ENCODE measurements at regions not wholly inside any gene's neighbourhood (a gene's known extent, or its start where the extent isn't known, plus 50 kb on each side); places are given as distances from the start of the nearest gene placed in this dataset.

- intact Hi-C loops (cut with DNase I) = no loop called here
- H3K4me1 ChIP-seq = peaks cover 0 to 7% (median 0%) of the 10 kb centered on the region in 4 donors
- H3K27me3 ChIP-seq = no peaks in the 10 kb centered on the region
- TF ChIP-seq POLR2A (IDR thresholded peaks at IDR 0.05) (no peak), CTCF (IDR thresholded peaks at IDR 0.05) (no peak)
- H3K9me3 ChIP-seq = no peaks in the 10 kb centered on the region
- H3K4me3 ChIP-seq = no peak overlapping the region
- H3K27ac ChIP-seq = no peak overlapping the region
- ATAC-seq (no peak), DNase-seq (no peak)
- H3K36me3 ChIP-seq = no peaks in the 10 kb centered on the region
- whole genome bisulfite sequencing (ENCODE audit: insufficient coverage, low coverage, low lambda C conversion rate, missing lambda C conversion rate) = 28% methylated on average over 3 of the region's 3 CpGs
These were observed 190.3 kb upstream of the IRX6 start for GRCh38 chr16:55133654-55134053.

- no peak overlapping the region for H3K27ac ChIP-seq
- H3K36me3 ChIP-seq = no peaks in the 10 kb centered on the region
- no peaks in the 10 kb centered on the region for H3K9me3 ChIP-seq
- WGBS (ENCODE audit: insufficient coverage, low coverage, low lambda C conversion rate, missing lambda C conversion rate) = 75% methylated on average over 1 of the region's 1 CpG
- TF ChIP-seq POLR2A (IDR thresholded peaks at IDR 0.05) (no peak), CTCF (IDR thresholded peaks at IDR 0.05) (no peak)
- H3K4me1 ChIP-seq = peaks cover 0 to 7% (median 0%) of the 10 kb centered on the region in 4 donors
- H3K4me3 ChIP-seq = no peak overlapping the region
- DNase-seq = no peak
- no peaks in the 10 kb centered on the region for H3K27me3 ChIP-seq
- intact Hi-C loops (cut with DNase I) = no loop called here
- ATAC-seq = no peak
These were observed 187.4 kb upstream of the IRX6 start for GRCh38 chr16:55136356-55137150.

GRCh38 chr16:55138298-55138697, 185.7 kb upstream of the IRX6 start:
- WGBS (ENCODE audit: insufficient coverage, low coverage, low lambda C conversion rate, missing lambda C conversion rate) = 18% methylated on average over 3 of the region's 3 CpGs
- ATAC-seq = peak in 2 of 4 donors; percentile 23 to 62
- Histone ChIP-seq H3K27me3 (no peaks in the 10 kb centered on the region), H3K27ac (no peak overlapping the region), H3K9me3 (no peaks in the 10 kb centered on the region), H3K36me3 (no peaks in the 10 kb centered on the region), H3K4me1 (peaks cover 0 to 7% (median 0%) of the 10 kb centered on the region in 4 donors), H3K4me3 (no peak overlapping the region)
- no peak for DNase-seq
- intact Hi-C loops (cut with DNase I) = no loop called here
- TF ChIP-seq POLR2A (IDR thresholded peaks at IDR 0.05) (no peak), CTCF (IDR thresholded peaks at IDR 0.05) (no peak)

GRCh38 chr16:55142405-55142804, 181.6 kb upstream of the IRX6 start:
- Histone ChIP-seq H3K4me3 (no peak overlapping the region), H3K27ac (no peak overlapping the region), H3K27me3 (no peaks in the 10 kb centered on the region), H3K36me3 (no peaks in the 10 kb centered on the region), H3K4me1 (peaks cover 0 to 7% (median 0%) of the 10 kb centered on the region in 4 donors), H3K9me3 (no peaks in the 10 kb centered on the region)
- no peak for ATAC-seq
- DNase-seq = no peak
- TF ChIP-seq POLR2A (IDR thresholded peaks at IDR 0.05) (no peak), CTCF (IDR thresholded peaks at IDR 0.05) (no peak)
- 69% methylated on average over 2 of the region's 4 CpGs for WGBS (ENCODE audit: insufficient coverage, low coverage, low lambda C conversion rate, missing lambda C conversion rate)
- intact Hi-C loops (cut with DNase I) = no loop called here
